Activated CD4-positive, alpha-beta memory T cell treated with anti-CD3 and anti-CD28 coated beads for 36 hours (primary cell): ENCODE measurements at regions not wholly inside any gene's neighbourhood (a gene's known extent, or its start where the extent isn't known, plus 50 kb on each side); places are given as distances from the start of the nearest gene placed in this dataset.
A peak's percentile ranks its signal among the peaks of the same experiment; 100 is the strongest.

Source experiments
- CTCF ChIA-PET: fragments of 350-600 bp; sonication (Branson Sonifier 250); formaldehyde crosslinking; loops from one replicate; lab custom pipeline; 2021; ENCODE audit warnings: antibody characterized with exemption, inconsistent platforms; lab: Charles Lee
- POLR2A ChIA-PET: fragments of 350-600 bp; sonication (Branson Sonifier 250); formaldehyde crosslinking; loops from one replicate; lab custom pipeline; 2021; ENCODE audit warnings: antibody characterized with exemption; lab: Charles Lee
- DNase-seq: peaks from one replicate; pipeline ENCODE4 v3.0.0-alpha.2; 2020
- H3K27ac Mint-ChIP-seq: one replicate; pipeline ENCODE4 v1.8.0; 2021; ENCODE audit warnings: mixed read lengths
- H3K27me3 Mint-ChIP-seq: one replicate; pipeline ENCODE4 v1.8.0; 2021; ENCODE audit warnings: mixed read lengths
- H3K36me3 Mint-ChIP-seq: one replicate; pipeline ENCODE4 v1.8.0; 2021; ENCODE audit warnings: mixed read lengths
- H3K4me1 Mint-ChIP-seq: one replicate; pipeline ENCODE4 v1.8.0; 2021; ENCODE audit warnings: low read depth, mixed read lengths
- H3K4me3 Mint-ChIP-seq: one replicate; pipeline ENCODE4 v1.8.0; 2021; ENCODE audit warnings: mild to moderate bottlenecking, mixed read lengths
- H3K9me3 Mint-ChIP-seq: one replicate; pipeline ENCODE4 v1.8.0; 2021; ENCODE audit warnings: mixed read lengths
- intact Hi-C: fragments of 100-400 bp; cut with micrococcal nuclease; formaldehyde crosslinking; loops from one replicate; pipeline ENCODE4 v1.15.1; 2023

DNA sequence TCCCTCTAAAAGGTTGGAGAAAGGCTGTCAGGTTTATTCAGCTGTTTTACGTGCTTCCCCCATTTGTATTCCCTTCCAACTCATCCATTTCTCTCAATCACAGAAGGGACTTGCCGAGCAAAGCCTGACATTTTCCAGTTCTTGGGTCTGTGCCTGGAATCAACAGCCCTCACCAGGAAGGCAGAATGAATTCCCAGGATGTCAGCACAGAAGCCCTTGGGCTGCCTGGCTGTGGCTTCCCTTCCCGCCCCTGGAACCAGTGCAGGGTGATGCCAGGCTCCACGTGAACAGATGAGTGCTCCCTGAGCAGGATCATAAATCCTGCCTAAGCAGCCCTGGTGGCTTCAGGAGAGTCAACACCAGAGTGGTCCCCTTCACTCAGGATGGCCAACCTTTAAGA, 86.1 kb upstream of the CD83 start:
- DNase-seq, result no peak
- intact Hi-C loops, result no loop called here
- Mint-ChIP-seq H3K27ac (no peak overlapping the region), H3K4me3 (no peak overlapping the region), H3K4me1 (no peaks in the 10 kb centered on the region), H3K27me3 (peaks cover 39% of the 10 kb centered on the region), H3K36me3 (no peaks in the 10 kb centered on the region), H3K9me3 (no peaks in the 10 kb centered on the region)
- ChIA-PET POLR2A (no interaction called here), CTCF (interaction anchor here (1.3 to 2.9 kb wide), 4 partner anchors 13 to 123 kb away, joined by 3 to 16 read pairs (median 4); no protein-coding TSS in a partner anchor)

DNA sequence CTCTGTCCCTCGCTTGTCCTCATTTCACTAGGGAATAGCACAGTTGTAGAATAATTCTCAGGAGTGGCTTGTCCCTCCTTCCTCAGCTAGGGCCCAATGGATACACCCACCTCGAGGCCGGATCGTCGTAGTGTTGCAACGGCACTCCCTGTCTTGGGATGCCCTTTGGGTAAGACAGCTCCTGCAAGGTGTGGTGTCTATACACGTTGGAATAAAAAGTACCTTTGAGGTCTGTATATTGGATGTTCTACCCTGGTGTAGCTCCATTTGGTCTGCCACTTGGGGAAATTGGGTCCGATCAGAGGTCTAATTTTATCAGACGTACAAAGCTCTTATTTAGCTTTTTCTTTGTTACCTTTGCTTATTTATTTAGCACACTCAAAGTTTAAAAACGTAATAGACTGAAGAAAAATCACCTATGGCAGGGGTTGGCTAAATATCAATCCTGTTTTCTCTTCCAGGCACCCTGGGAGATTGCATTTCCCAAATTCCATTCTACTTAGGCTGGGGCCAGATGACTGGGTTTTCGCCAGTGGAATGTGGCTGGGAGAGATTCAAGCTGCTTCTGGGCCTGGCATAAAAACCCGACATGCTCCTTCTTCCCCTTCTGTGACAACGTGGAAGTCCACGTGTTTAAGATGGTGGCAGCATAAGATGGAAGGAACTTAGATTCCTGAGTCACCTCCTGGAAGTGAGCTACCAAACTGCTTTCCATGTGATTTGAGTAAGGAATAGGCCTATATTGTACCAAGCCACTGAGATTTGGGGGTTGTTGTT, 82.3 kb upstream of the CD83 start:
- peaks cover 25% of the 10 kb centered on the region for H3K27me3 Mint-ChIP-seq
- CTCF ChIA-PET, result interaction anchor here (0.9 to 4.9 kb wide), 3 partner anchors 11 to 127 kb away, joined by 3 to 50 read pairs (median 7); no protein-coding TSS in a partner anchor
- no peak overlapping the region for H3K27ac Mint-ChIP-seq
- no peak overlapping the region for H3K4me3 Mint-ChIP-seq
- no peaks in the 10 kb centered on the region for H3K36me3 Mint-ChIP-seq
- POLR2A ChIA-PET, result no interaction called here
- H3K4me1 Mint-ChIP-seq, result peaks cover 9% of the 10 kb centered on the region
- H3K9me3 Mint-ChIP-seq, result no peaks in the 10 kb centered on the region
- DNase-seq, result no peak
- intact Hi-C loops, result no loop called here

DNA sequence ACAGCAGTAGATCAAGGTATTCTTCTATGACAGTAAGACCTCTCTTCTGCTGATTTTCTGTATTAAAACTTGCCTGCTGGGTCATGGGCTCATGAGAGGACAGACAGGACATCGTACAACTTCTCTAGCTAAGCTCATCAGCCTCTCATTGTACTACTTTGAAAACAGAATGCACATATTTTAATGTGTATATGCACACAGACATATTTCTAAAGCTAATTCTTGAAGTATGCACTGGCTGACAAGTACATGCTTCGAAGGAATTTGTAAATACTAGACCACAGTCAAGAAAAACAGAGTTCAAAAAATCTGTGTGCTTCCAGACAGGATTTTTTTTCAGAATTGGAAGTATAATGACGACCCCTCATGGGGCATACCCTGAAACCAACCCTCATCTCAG, 81.7 kb upstream of the CD83 start:
- Mint-ChIP-seq H3K27ac (no peak overlapping the region), H3K4me3 (no peak overlapping the region), H3K36me3 (no peaks in the 10 kb centered on the region), H3K27me3 (peaks cover 24% of the 10 kb centered on the region), H3K4me1 (peaks cover 9% of the 10 kb centered on the region), H3K9me3 (no peaks in the 10 kb centered on the region)
- intact Hi-C loops, result no loop called here
- ChIA-PET CTCF (interaction anchor here (0.9 to 4.9 kb wide), 4 partner anchors 10 to 127 kb away, joined by 3 to 50 read pairs (median 5); no protein-coding TSS in a partner anchor), POLR2A (no interaction called here)
- DNase-seq, result no peak

DNA sequence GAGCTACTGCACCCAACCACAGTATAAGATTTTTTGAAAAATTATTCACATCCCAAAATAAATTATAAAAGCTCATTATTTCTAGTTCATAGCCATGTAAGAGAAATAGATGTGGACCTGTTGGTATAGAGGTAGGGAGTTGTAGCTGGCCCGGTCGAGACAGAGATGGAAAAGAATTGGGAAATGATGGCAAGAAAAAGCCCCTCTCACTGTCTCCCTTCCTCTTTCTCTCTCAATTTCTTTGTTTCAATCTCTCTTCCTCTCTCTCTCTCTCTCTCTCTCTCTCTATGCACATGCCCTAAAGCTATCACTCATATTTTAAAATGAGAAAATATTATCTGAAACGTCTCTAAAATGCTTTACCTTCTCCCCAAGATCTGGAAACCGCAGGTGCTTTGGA, 80.7 kb upstream of the CD83 start:
- Mint-ChIP-seq H3K4me3 (no peak overlapping the region), H3K9me3 (no peaks in the 10 kb centered on the region), H3K27me3 (peaks cover 27% of the 10 kb centered on the region), H3K36me3 (no peaks in the 10 kb centered on the region), H3K4me1 (peaks cover 9% of the 10 kb centered on the region), H3K27ac (no peak overlapping the region)
- DNase-seq, result no peak
- intact Hi-C loops, result no loop called here
- ChIA-PET CTCF (interaction anchor here (1.0 to 4.9 kb wide), 8 partner anchors 9 to 243 kb away, joined by 3 to 50 read pairs (median 4); no protein-coding TSS in a partner anchor), POLR2A (interaction anchor here (0.6 kb wide), 1 partner anchor 62 kb away, joined by 3 read pairs; no protein-coding TSS in a partner anchor)

DNA sequence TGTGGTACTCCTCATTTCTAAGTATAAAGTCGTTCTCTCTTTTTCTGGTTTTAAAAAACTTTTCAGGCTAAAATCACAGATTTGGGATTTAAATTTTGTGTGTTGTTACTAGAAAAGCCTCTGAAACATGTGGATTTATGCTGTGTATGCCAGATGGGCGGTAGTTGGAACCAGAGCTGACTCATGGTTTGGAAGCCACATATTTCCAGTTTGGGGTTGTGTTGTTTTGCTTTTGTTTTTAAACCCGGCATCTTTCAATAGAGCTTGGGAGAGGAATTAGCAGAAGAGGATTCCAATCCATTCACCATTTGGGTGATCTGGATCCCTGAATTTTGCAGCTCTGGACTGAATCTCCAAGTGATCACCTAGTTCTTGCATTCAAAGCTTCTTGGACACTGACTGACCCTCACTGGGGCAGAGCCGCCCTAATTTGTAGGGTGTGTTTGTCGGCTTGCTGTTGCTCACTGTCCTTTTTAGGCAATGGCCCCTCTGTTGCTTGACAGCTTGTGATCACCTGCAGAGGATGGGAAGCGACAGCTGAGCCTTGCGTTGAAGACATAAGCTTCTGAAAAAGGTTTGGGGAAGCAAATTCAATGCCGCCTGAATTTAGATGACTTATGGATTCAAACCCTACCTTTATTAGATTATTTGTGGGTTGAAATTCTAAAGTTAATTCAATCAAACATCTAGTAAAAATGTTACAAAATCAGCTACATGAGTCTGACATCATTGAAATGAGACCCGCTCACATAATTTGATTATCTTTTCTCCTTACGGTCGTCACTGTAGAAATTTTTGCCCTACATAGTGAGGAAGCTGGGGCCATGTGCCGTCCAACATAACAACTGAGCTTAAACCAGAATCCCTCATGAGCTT, 79.9 kb upstream of the CD83 start:
- DNase-seq, result peak; percentile 25
- H3K36me3 Mint-ChIP-seq, result no peaks in the 10 kb centered on the region
- ChIA-PET POLR2A (no interaction called here), CTCF (interaction anchor here (0.5 to 4.9 kb wide), 11 partner anchors 8 to 244 kb away, joined by 3 to 50 read pairs (median 4); no protein-coding TSS in a partner anchor)
- H3K27me3 Mint-ChIP-seq, result peaks cover 27% of the 10 kb centered on the region
- H3K4me3 Mint-ChIP-seq, result no peak overlapping the region
- intact Hi-C loops, result no loop called here
- no peak overlapping the region for H3K27ac Mint-ChIP-seq
- no peaks in the 10 kb centered on the region for H3K9me3 Mint-ChIP-seq
- peaks cover 9% of the 10 kb centered on the region for H3K4me1 Mint-ChIP-seq

DNA sequence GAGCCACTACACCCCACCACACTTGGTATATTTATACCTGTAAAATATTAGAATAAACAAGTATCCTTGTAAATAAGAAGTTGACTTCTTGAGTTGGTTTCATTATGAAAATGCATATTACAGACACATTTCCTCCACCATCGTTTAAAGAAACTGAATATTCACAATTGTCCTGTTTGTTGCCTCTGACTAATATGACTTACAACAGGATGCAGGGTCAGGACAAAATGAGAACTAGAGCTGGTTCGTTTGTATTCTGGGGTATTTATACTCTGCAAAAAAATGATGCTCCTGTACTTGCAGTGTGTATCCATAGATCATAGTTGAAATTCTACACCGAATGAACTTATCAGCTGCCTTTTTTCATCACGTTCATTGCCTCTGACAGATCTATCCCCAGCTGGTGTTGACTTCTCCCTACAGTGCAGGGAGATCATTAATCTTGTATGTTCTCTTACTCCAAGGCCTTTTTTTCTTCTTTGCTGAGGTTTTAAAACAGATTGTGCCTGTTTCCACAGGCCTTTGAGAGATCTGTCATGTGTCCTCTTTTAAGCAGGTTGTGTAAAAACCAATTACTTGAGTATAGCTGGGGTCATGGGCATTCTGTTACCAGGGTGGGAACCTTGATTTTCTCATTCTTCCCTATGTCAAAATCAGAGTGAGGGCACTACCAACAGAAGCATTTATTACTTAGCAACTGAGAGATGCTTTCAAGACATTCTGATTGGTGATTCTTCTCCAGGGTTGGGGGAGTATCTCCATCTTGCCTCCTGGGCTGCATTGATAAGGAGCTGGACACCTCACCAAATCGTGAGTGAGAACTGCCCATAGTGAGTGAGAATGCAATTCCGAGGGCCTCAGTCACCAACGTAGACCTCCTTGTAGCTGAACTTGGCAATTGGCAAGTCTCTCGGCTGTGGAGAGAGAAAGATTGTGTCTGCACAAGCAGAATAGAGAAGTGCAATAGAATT, 78.8 kb upstream of the CD83 start:
- H3K4me3 Mint-ChIP-seq, result no peak overlapping the region
- no peak for DNase-seq
- H3K4me1 Mint-ChIP-seq, result peaks cover 9% of the 10 kb centered on the region
- CTCF ChIA-PET, result interaction anchor here (1.2 to 4.9 kb wide), 5 partner anchors 7 to 130 kb away, joined by 3 to 50 read pairs (median 11); no protein-coding TSS in a partner anchor
- peaks cover 27% of the 10 kb centered on the region for H3K27me3 Mint-ChIP-seq
- no peaks in the 10 kb centered on the region for H3K9me3 Mint-ChIP-seq
- intact Hi-C loops, result no loop called here
- H3K27ac Mint-ChIP-seq, result no peak overlapping the region
- POLR2A ChIA-PET, result no interaction called here
- H3K36me3 Mint-ChIP-seq, result no peaks in the 10 kb centered on the region

DNA sequence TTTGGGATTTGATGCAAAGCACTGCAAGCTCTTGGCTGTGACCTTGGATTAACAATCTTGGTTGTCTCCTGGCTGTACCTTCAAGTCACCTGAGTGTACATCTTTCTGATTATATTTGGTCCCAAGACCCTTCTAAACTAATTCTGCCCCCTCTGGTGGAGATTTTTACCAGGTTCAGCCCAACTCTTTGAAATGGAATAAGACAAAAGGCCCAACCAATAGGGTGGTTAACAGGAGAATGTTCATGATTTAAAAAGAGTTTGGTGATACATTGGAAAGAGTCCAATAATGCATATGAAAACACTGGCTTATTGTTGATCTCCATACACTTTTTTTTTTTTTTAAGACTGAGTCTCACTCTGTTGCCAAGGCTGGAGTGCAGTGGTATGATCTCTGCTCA, 77.5 kb upstream of the CD83 start:
- Mint-ChIP-seq H3K27ac (no peak overlapping the region), H3K36me3 (no peaks in the 10 kb centered on the region), H3K4me1 (peaks cover 9% of the 10 kb centered on the region), H3K9me3 (no peaks in the 10 kb centered on the region), H3K4me3 (no peak overlapping the region), H3K27me3 (peaks cover 18% of the 10 kb centered on the region)
- ChIA-PET CTCF (interaction anchor here (0.6 to 1.6 kb wide), 5 partner anchors 27 to 131 kb away, joined by 3 to 11 read pairs (median 5); no protein-coding TSS in a partner anchor), POLR2A (no interaction called here)
- intact Hi-C loops, result no loop called here
- DNase-seq, result no peak

DNA sequence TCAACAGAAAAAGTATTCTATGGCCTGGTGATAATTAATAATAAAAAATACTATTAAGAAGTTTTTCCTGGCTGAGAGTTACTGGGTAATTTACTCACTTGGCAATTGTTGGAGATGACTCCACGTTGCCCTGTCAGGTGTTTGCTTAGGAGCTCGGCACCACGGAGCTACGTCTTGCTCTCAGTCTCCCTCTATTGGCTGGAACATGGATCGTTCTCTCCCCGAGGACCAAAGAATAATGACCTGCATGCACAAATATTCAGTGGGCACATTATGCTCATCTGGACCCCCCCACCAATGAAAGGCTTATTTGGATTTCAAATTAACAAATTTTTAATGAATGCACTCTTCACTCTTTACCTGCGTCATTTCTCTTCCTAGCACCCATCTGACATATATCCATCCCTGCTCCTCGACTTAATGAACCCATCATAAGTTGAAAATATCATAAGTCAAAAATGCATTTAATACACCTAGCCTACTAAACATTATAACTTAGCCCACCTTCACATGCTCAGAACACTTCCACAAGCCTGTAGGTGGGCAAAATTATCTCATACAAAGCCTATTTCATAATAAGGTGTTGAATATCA, 71.0 kb upstream of the CD83 start:
- Mint-ChIP-seq H3K27me3 (peaks cover 20% of the 10 kb centered on the region), H3K4me3 (no peak overlapping the region), H3K4me1 (no peaks in the 10 kb centered on the region), H3K9me3 (no peaks in the 10 kb centered on the region), H3K27ac (no peak overlapping the region), H3K36me3 (no peaks in the 10 kb centered on the region)
- intact Hi-C loops, result loop anchor here (1.0 to 5.0 kb wide), 2 partner anchors 119 to 137 kb away; no protein-coding TSS in a partner anchor
- CTCF ChIA-PET, result interaction anchor here (0.6 to 8.4 kb wide), 42 partner anchors 9 to 1578 kb away, joined by 3 to 73 read pairs (median 4); no protein-coding TSS in a partner anchor
- POLR2A ChIA-PET, result no interaction called here
- peak; percentile 64 for DNase-seq

DNA sequence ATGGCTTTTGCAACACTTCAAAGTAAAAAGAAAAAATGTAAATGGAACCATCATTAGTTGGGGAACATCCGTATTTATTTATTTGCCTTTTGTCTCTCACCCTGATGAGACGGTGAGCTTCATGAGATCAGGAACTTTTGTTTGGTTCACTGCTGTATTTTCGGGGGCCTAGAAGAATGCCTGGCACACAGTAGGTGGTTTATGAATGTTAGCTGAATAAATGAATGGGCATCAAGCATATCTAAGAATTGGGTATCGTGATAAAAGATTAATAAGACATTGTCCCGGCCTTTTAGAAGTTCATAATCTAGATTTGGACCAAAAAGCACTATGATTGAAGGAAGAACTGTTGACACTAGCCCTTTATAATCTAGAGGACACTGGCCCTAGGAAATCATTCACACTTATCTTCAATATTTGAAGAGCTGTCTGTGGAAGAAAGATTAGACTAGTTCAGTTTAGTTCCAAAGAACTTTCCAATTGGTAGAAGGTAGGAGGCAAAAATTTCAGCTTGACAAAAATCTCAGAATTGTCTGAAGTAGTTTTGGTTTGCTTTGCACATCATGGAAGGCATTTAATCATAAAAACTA, 70.3 kb upstream of the CD83 start:
- intact Hi-C loops, result loop anchor here (5.0 kb wide), 1 partner anchor 120 kb away; no protein-coding TSS in a partner anchor
- no peaks in the 10 kb centered on the region for H3K9me3 Mint-ChIP-seq
- peaks cover 20% of the 10 kb centered on the region for H3K27me3 Mint-ChIP-seq
- POLR2A ChIA-PET, result no interaction called here
- no peak for DNase-seq
- H3K4me1 Mint-ChIP-seq, result no peaks in the 10 kb centered on the region
- no peak overlapping the region for H3K4me3 Mint-ChIP-seq
- H3K27ac Mint-ChIP-seq, result no peak overlapping the region
- no peaks in the 10 kb centered on the region for H3K36me3 Mint-ChIP-seq
- CTCF ChIA-PET, result interaction anchor here (0.7 to 8.4 kb wide), 20 partner anchors 10 to 1575 kb away, joined by 3 to 73 read pairs (median 4); partner anchors contain the start of gene SIRT5

DNA sequence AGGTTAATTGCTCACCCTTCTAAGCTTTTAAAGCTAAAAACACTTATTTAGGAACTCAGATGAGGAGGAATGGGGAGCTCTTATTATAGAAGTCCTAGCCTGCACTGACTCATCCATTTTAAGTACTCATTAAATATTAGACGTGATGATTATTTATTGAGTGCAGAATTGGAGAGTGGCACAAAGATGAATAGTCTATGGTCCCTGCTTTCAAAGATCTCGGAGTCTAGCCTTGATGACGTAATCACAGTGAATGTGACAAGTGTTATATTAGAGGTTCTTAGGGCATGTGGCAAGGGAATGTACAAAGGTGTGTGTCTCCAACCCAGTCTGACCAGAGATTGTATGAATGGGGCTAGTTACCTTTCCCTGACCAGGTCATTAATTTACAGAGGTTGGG, 68.7 kb upstream of the CD83 start:
- Mint-ChIP-seq H3K4me1 (no peaks in the 10 kb centered on the region), H3K36me3 (no peaks in the 10 kb centered on the region), H3K4me3 (no peak overlapping the region), H3K9me3 (no peaks in the 10 kb centered on the region), H3K27me3 (peaks cover 17% of the 10 kb centered on the region), H3K27ac (no peak overlapping the region)
- ChIA-PET CTCF (interaction anchor here (1.7 to 8.4 kb wide), 2 partner anchors 15 to 140 kb away, joined by 5 to 70 read pairs; no protein-coding TSS in a partner anchor), POLR2A (no interaction called here)
- intact Hi-C loops, result loop anchor here (5.0 kb wide), 1 partner anchor 122 kb away; no protein-coding TSS in a partner anchor
- no peak for DNase-seq
